SK-N-MC (cell line): ENCODE measurements at regions not wholly inside any gene's neighbourhood (a gene's known extent, or its start where the extent isn't known, plus 50 kb on each side); places are given as distances from the start of the nearest gene placed in this dataset.

Experiments
- EZH2 ChIP-seq: fragments of 200-600 bp; sonication (generic); IDR thresholded peaks from one replicate; pipeline ENCODE4 v1.6.1; 2017; ENCODE audit warnings: antibody characterized with exemption
- FOXP2 ChIP-seq: optimal IDR thresholded peaks from 2 replicates; pipeline ENCODE3; 2011; ENCODE audit warnings: mild to moderate bottlenecking, moderate library complexity; ENCODE audit not compliant: insufficient read depth; ENCODE audit errors: extremely low read length, control extremely low read depth
- POLR2AphosphoS5 ChIP-seq: IDR thresholded peaks from 2 replicates; pipeline ENCODE4 v1.6.1; 2012; ENCODE audit warnings: mild to moderate bottlenecking, low read depth, low read length, borderline replicate concordance

GRCh38 chr1:4894566-4894965 lies 240.2 kb downstream of the AJAP1 start:
- TF ChIP-seq EZH2 (no peak), POLR2AphosphoS5 (no peak), FOXP2 (no peak)
